ENCODE measurements at regions not wholly inside any gene's neighbourhood (a gene's known extent, or its start where the extent isn't known, plus 50 kb on each side); places are given as distances from the start of the nearest gene placed in this dataset.
"Not testable (repeated sequence)": the region's sequence is repeated elsewhere in the genome, so short reads cannot be mapped to it uniquely, and the experiment has no call there.

DNA sequence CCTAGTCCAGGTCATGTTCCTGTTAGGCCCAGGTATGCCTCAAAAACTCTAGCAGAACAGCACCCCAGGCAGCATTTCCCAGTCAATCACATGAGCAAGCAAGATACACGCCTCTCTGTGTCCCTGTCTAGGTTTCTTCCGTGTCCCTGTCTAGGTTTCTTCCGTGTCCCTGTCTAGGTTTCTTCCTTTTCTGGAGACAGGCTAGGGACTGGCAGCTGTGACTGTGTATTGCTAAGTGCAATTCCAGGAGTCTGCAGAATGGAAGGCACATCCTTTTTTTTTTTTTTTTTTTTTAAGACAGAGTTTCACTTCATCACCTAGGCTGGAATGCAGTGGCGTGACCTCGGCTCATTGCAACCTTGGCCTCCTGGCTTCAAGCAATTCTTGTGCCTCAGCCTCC lies 77.6 kb downstream of the SETD4 start:
- no peak for DNase-seq

- DNase-seq, result no peak
Observed at GRCh38 chr21:35981514-35982070, 78.7 kb downstream of the SETD4 start.

DNA sequence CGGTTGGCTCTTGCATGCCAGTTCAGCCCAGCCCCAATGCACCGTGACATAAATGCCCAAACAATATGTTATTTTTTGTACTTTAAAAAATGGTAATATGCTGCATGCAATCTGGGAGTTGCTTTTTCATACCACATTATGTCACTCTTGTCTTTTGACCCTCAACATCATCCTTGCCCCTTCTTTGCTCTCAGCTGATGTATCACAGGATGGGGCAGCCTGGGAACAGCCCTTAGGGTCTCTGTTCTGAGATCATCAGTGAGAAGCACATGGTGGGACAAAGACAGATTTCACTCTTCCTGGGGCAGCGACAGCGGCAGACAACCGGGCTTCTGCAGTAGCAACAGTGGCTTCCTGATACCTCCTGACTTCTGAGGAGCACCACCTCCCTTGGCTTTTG lies 79.5 kb downstream of the SETD4 start:
- no peak for DNase-seq

- DNase-seq, result not testable (repeated sequence)
Observed at GRCh38 chr21:35977860-35978259, 82.5 kb downstream of the SETD4 start.

- DNase-seq, result no peak
Observed at GRCh38 chr21:35976929-35977328, 83.4 kb downstream of the SETD4 start.

GRCh38 chr21:35976481-35976880 lies 83.8 kb downstream of the SETD4 start:
- DNase-seq, result no peak

- DNase-seq, result no peak
Observed at GRCh38 chr21:35974775-35975174, 85.6 kb downstream of the SETD4 start.

DNA sequence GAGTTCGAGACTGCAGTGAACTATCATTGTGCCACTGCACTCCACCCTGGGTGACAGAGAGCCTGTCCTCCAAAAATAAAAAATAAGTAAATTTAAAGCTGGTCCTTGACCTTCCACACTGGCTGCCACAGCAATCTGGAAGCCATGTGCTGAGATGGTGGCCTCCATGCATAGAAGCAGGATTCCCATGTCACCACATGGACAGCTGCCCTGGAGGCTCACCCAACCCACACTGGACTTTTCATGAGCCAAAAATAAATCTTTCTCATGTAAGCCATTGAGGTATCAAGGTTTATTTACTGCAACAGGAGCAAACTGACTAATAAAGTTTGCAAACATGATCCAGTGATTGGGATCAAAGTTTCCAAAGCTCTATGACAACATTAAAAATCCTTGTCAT lies 88.5 kb downstream of the SETD4 start:
- no peak for DNase-seq

DNA sequence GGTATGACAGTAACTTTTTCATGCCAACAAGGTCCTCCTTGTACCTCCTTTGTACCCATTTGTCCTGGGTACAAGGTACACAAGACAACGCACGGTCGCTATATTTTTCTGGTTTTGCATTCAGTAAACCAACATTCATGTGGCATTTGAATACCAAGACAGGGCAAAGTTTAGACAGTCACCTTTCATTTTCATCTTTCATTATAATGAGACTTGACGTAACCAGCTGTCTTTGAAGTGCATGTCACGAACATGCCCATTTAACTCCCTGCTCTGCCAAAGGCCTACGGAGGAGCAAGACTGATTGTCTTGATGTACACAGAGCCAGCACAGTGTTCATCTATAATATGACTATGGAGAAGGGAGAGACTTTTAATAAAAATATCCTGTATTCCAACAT lies 91.0 kb downstream of the SETD4 start:
- no peak for DNase-seq

DNA sequence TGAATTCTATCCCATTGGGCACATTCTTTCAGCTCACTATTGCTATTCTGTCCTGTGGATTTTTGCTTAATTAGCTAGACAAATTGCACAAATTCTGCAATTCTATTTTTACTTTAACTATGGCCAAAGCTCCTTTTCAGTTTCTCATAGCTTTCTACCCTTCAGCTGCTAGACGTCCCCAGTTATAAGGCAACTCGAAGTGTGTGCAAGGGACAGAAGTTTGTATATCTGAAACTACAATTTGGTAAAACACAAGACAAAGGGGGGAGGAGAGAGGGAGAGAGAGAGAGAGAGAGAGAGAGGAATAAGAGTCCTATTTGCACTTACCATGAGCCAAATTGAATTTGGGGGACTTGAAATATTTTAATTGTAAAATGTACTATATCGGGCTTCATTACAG lies 91.8 kb downstream of the SETD4 start:
- DNase-seq, result no peak

GRCh38 chr21:35965699-35966098 lies 94.6 kb downstream of the SETD4 start:
- DNase-seq, result no peak

DNA sequence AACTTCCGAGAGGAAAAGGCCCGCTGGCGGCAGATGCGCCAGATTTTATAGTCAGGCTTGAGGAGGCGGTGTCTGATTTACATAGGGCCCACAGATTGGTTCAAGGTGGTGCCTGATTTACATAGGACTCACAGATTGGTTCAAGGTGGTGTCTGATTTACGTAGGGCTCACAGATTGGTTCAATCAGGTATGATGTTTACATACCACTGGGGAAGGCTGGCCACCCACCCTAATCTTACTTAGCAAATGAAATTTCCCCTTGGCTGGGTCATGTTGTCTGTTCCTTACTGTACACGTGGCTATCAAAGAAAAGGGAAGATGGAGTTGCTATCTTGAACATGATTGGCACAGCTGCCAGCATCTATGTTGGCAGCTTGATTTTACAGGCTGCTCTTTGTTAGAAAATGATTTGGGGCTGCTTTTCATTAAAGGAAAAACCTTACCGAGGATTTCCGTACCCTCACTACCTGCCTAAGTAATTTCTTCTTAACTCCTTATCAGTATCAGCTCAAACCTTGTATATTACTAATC lies 96.3 kb downstream of the SETD4 start:
- DNase-seq, result no peak

GRCh38 chr21:35962917-35963316 lies 97.4 kb downstream of the SETD4 start:
- no peak for DNase-seq

DNA sequence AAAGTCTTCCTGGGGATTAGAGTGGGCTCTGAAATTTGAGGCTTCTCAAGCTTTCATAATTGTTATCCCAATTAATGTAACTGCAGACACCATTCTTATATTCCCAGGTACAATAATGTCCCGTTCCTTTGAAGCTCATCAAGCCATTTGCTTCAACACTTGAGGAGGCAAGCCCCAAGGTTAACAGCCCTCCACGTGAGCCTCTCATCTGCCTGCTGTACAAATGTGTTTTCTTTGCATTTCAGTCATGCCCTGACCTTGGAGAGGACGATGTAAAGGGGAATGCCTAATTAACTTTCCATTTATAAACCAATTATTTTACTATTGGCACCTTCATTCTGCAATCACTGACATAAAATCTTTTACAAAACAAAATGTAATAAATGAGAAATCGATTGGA lies 106.3 kb downstream of the SETD4 start:
- no peak for DNase-seq

DNA sequence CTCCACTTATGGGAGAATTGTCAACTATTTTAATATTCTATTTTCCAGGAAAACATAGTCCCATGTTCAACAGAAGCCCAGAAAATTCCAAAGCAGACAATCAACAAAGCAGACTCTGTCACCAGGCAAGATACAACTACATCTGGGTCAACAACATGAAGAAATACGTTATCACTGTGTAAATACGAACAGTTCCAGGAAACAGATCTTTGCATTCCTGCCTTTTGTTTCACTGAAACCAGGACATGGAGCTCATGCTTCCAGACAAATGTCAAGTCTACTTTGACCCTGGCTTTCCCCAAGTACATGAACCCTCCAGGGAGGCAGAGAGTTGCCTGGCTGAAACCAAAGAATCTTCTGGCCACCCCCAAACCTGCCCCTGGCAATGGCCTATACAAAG lies 106.7 kb downstream of the SETD4 start:
- DNase-seq, result no peak

DNA sequence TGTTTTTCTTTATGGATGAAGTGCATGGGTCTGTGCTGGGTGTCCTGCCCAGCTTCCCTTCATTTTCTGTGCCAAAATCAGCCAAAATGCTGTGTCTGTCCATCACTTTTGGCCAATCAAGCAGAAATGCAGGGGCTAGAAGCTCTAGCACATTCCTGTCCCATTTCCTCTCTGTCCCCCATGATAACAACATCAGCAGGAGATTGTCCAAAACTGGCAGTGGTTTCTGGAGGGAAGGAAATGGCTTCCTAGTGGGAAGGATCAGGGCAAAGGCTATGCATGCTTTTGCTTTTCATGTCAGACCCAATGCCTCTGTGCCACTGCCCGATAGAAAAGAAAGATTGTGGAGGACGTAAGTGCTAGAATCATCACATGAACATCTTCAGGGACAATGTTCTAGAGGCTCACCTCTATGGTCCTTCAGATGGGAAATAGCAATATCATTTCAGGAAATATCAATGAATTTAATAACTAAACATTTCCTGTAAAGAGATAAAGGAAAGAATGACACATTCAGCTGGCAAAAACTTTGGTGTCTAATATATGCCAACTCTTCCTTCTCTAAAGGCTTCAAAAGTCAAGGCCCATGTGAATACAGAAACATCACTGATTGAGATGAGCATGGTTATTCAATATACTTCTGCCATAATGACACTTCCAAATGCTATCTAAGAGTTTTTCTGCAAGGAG lies 107.5 kb downstream of the SETD4 start:
- no peak for DNase-seq

DNA sequence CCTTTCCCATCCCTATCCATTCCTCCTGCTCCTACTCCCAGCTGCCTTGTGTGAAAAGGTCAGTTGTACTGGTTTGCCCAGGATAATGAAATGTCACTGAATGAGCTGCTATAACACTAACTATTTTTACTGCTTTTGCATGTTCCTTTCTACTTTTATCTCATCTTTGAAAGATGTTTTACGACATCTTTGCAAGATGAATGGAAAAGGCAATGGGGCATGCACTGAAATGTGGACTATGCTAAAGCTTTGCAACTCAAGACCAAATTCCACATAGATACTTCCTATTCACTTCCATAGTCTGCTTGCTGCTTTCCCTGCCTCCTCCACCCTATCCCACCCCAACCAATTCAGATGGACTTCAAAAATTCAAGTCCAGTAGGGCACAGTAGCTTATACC lies 111.3 kb downstream of the SETD4 start:
- DNase-seq, result no peak

DNA sequence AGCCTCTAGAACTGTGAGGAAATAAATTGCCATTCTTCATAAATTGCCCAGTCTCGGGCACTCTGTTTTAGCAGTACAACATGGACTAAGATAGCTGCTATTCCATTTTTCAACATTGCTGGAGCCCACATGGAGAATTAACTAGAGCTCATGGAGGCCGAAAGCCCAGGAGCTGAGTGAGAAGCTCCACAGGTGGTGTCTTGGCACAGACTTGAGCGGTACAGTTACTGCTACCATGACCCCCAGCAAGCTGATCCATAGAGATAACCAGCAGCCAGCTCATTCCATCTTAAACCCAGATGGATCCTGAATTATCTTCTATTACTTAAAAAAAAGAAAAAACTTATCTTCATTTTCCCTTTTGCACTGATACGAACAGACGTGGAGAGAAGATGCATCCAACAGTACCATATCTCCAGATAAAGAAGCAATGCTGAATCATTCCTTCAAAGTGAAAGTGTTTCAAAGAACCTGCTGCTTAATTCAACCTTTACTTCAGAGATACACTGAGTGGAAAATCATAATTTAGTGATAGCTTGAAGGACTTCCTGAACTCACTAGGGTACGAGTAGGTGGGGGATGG lies 115.1 kb downstream of the SETD4 start:
- no peak for DNase-seq

- DNase-seq, result no peak
Observed at GRCh38 chr21:35943752-35944151, 116.6 kb downstream of the SETD4 start.

- no peak for DNase-seq
Observed at GRCh38 chr21:35942211-35943144, 117.8 kb downstream of the SETD4 start.

DNA sequence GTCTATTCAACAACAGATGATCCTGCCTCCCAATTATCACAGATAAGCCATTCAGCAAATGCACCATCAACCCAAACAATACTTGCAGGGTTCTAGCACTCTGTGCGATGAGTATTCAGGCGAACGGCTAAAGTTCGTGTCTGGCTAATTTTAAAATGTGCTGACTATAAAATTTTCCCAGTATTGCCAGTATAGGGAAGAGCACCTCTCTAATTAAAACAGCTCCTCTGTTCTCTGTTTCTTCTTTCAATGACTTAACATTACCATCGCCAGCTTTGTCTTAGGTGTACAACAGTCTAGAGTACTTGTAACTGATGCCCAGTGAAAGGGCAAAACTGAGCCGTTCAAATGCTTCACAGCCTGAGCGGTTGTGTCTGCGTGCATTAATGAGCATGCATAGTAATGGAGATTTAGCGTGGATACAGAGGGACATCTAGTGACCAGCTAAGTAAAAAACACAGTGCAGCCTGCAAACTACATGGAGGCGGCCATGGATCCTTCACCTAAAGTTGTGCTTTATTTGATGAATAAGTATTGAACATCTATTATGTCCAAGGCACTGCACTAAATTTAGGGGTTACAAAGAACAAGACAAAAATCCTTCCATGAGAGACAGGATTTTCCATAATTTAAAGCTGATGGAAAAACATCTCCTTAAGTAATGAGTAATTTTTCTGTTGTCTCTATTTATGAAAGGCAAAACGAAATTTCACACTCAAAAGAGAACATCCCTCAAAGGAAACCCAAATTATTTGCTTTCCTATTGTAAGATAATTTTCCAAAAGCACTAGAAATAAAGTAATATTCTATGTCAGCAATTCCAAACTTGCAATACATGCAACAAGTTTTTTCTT lies 120.0 kb downstream of the SETD4 start:
- DNase-seq, result peak in 1 of 2 experiments; percentile 60

GRCh38 chr21:35938446-35938845 lies 121.9 kb downstream of the SETD4 start:
- no peak for DNase-seq
